B cell (primary cell): ENCODE measurements at regions not wholly inside any gene's neighbourhood (a gene's known extent, or its start where the extent isn't known, plus 50 kb on each side); places are given as distances from the start of the nearest gene placed in this dataset.

ENCODE experiments used
- EZH2 ChIP-seq: IDR thresholded peaks from 2 replicates; pipeline ENCODE4 v1.6.1; 2012; ENCODE audit warnings: borderline replicate concordance, low read depth, mild to moderate bottlenecking, moderate library complexity, low read length; ENCODE audit not compliant: insufficient read depth, poor library complexity, severe bottlenecking
- TF ChIP-seq, protein P1 (sequence below): fragments of 200-600 bp; IDR thresholded peaks from one replicate; pipeline ENCODE4 v1.8.0; 2022; ENCODE audit warnings: antibody characterized with exemption, mild to moderate bottlenecking

DNA sequence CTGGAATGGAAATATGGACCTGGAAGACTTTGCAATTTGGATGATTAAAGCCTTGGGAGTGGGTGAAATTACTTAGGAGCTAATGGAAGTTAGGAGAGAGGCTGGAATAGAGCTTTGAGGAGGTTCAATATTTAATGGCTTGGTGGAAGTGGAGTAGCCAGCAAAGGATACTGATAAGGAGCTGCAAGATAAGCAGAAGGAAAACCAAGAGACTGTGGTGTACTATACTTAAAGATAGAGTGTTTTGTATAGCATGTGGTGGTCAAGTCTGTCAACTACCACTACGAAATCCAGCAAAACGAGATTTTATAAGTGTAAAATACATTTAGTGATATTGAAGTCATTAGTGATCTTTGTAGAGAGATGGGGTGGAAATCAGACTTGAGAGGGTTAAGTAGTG lies 54.0 kb upstream of the TMLHE start:
- TF ChIP-seq, protein P1, sequence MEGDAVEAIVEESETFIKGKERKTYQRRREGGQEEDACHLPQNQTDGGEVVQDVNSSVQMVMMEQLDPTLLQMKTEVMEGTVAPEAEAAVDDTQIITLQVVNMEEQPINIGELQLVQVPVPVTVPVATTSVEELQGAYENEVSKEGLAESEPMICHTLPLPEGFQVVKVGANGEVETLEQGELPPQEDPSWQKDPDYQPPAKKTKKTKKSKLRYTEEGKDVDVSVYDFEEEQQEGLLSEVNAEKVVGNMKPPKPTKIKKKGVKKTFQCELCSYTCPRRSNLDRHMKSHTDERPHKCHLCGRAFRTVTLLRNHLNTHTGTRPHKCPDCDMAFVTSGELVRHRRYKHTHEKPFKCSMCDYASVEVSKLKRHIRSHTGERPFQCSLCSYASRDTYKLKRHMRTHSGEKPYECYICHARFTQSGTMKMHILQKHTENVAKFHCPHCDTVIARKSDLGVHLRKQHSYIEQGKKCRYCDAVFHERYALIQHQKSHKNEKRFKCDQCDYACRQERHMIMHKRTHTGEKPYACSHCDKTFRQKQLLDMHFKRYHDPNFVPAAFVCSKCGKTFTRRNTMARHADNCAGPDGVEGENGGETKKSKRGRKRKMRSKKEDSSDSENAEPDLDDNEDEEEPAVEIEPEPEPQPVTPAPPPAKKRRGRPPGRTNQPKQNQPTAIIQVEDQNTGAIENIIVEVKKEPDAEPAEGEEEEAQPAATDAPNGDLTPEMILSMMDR: no peak
- TF ChIP-seq EZH2: no peak
